Motor neuron (in vitro differentiated cells): ENCODE measurements at regions not wholly inside any gene's neighbourhood (a gene's known extent, or its start where the extent isn't known, plus 50 kb on each side); places are given as distances from the start of the nearest gene placed in this dataset.
"Not testable (repeated sequence)": the region's sequence is repeated elsewhere in the genome, so short reads cannot be mapped to it uniquely, and the experiment has no call there.

ENCODE experiments used
- ATAC-seq, 8 experiments: fragments of 200-7000 bp; cut with Tn5 transposase; replicated peaks in 6 of 8; 2 replicates each; pipeline ENCODE4 v1.8.0; 2021; ENCODE audit warnings: mild to moderate bottlenecking in 8 of 8, moderate library complexity in 8 of 8
- H3K27ac ChIP-seq, 2 donors: fragments of 250-450 bp; sonication (Bioruptor Pico); 2 replicates each; pipeline ENCODE4 v1.9.0; 2021; ENCODE audit warnings: antibody characterized with exemption in 2 of 2, mild to moderate bottlenecking in 2 of 2, moderate library complexity in 1 of 2
- H3K4me1 ChIP-seq, 2 donors: fragments of 250-450 bp; sonication (Bioruptor Pico); replicated peaks in 1 of 2; 2 replicates each; pipeline ENCODE4 v1.6.1; 2021; ENCODE audit warnings: antibody characterized with exemption in 2 of 2, mild to moderate bottlenecking in 2 of 2, moderate library complexity in 1 of 2
- H3K4me3 ChIP-seq, 5 donors: fragments of 250-450 bp; sonication (Bioruptor Pico); 2 replicates each; pipeline ENCODE4 v1.9.0; 2021; ENCODE audit warnings: antibody characterized with exemption in 5 of 5, mild to moderate bottlenecking in 5 of 5, moderate library complexity in 4 of 5
- WGBS, 10 experiments: fragments of 450-650 bp; shearing (Covaris generic); methylation state at CpG; one replicate each; pipeline ENCODE4 v1.0.0; 2022; 5-methylcytosine and 5-hydroxymethylcytosine counted together
- in situ Hi-C, 9 experiments: fragments of 400-800 bp; cut with MboI; loops; one replicate each; pipeline ENCODE4 v1.15.0; 2021; ENCODE audit warnings: low sequenced_read_pairs in 9 of 9, low pct_unique_long_range_greater_than_20kb in 2 of 9; ENCODE audit not compliant: unreplicated experiment in 9 of 9

GRCh38 chr11:37230865-37231264 is 632.8 kb upstream of the RAG2 start:
- in situ Hi-C loops, result no loop called here
- Histone ChIP-seq H3K27ac (no peak overlapping the region), H3K4me1 (no peaks in the 10 kb centered on the region), H3K4me3 (no peak overlapping the region)
- ATAC-seq, result no peak
- 0 to 100% (median 43%) methylated on average over 1 of the region's 1 CpG; no CpG with 5 or more reads in 3 of the 10 experiments for WGBS, 10 experiments

GRCh38 chr11:37223962-37224361 is 625.9 kb upstream of the RAG2 start:
- no peak overlapping the region for H3K4me3 ChIP-seq
- WGBS, 10 experiments, result 0 to 60% methylated on average over 1 of the region's 4 CpGs; no CpG with 5 or more reads in 8 of the 10 experiments
- no peaks in the 10 kb centered on the region for H3K4me1 ChIP-seq
- ATAC-seq, result no peak
- H3K27ac ChIP-seq, result no peak overlapping the region
- in situ Hi-C loops, result no loop called here

GRCh38 chr11:37203006-37203405 is 605.0 kb upstream of the RAG2 start:
- H3K4me1 ChIP-seq, result peaks cover 4 to 5% of the 10 kb centered on the region in 2 donors
- H3K4me3 ChIP-seq, result no peak overlapping the region
- in situ Hi-C loops, result no loop called here
- no peak overlapping the region for H3K27ac ChIP-seq
- no peak for ATAC-seq
- 25 to 95% (median 46%) methylated on average over 2 to 5 of the region's 5 CpGs; no CpG with 5 or more reads in 1 of the 10 experiments for WGBS, 10 experiments

- peaks cover 4 to 5% of the 10 kb centered on the region in 2 donors for H3K4me1 ChIP-seq
- no peak for ATAC-seq
- 0 to 60% (median 31%) methylated on average over 1 of the region's 1 CpG; no CpG with 5 or more reads in 6 of the 10 experiments for WGBS, 10 experiments
- in situ Hi-C loops, result no loop called here
- H3K27ac ChIP-seq, result no peak overlapping the region
- H3K4me3 ChIP-seq, result no peak overlapping the region
Observed at GRCh38 chr11:37199082-37199481, 601.0 kb upstream of the RAG2 start.

GRCh38 chr11:37184326-37184725 is 586.3 kb upstream of the RAG2 start:
- in situ Hi-C loops, result no loop called here
- H3K27ac ChIP-seq, result no peak overlapping the region
- H3K4me3 ChIP-seq, result no peak overlapping the region
- no peaks in the 10 kb centered on the region for H3K4me1 ChIP-seq
- 0 to 13% (median 0%) methylated on average over 1 of the region's 1 CpG; no CpG with 5 or more reads in 4 of the 10 experiments for WGBS, 10 experiments
- no peak for ATAC-seq

- in situ Hi-C loops, result no loop called here
- 0 to 82% (median 45%) methylated on average over 1 to 5 of the region's 5 CpGs for WGBS, 10 experiments
- ATAC-seq, result no peak
Observed at GRCh38 chr11:37182031-37182430, 584.0 kb upstream of the RAG2 start.

GRCh38 chr11:37177721-37178120 is 579.7 kb upstream of the RAG2 start:
- in situ Hi-C loops, result no loop called here
- Histone ChIP-seq H3K4me1 (no peaks in the 10 kb centered on the region), H3K4me3 (no peak overlapping the region), H3K27ac (no peak overlapping the region)
- no peak for ATAC-seq
- WGBS, 10 experiments, result 20 to 100% (median 100%) methylated on average over 1 of the region's 1 CpG; no CpG with 5 or more reads in 1 of the 10 experiments

More at GRCh38 chr11:37182031-37182430, 584.0 kb upstream of the RAG2 start:
- Histone ChIP-seq H3K27ac (no peak overlapping the region), H3K4me3 (no peak overlapping the region), H3K4me1 (no peaks in the 10 kb centered on the region)

GRCh38 chr11:37171451-37171850 is 573.4 kb upstream of the RAG2 start:
- no peak for ATAC-seq
- no peak overlapping the region for H3K27ac ChIP-seq
- WGBS, 10 experiments, result 0 to 100% (median 33%) methylated on average over 1 to 2 of the region's 2 CpGs; no CpG with 5 or more reads in 1 of the 10 experiments
- no peak overlapping the region for H3K4me3 ChIP-seq
- in situ Hi-C loops, result no loop called here
- H3K4me1 ChIP-seq, result no peaks in the 10 kb centered on the region

GRCh38 chr11:37170311-37170710 is 572.3 kb upstream of the RAG2 start:
- no peak overlapping the region for H3K4me3 ChIP-seq
- ATAC-seq, result no peak
- in situ Hi-C loops, result no loop called here
- H3K4me1 ChIP-seq, result no peaks in the 10 kb centered on the region
- H3K27ac ChIP-seq, result no peak overlapping the region

- ATAC-seq, H3K4me1 ChIP-seq, H3K4me3 ChIP-seq, in situ Hi-C loops, H3K27ac ChIP-seq: not testable (repeated sequence)
- 80 to 100% (median 80%) methylated on average over 1 of the region's 1 CpG; no CpG with 5 or more reads in 7 of the 10 experiments for WGBS, 10 experiments
Observed at GRCh38 chr11:37145434-37145833, 547.4 kb upstream of the RAG2 start.

- in situ Hi-C loops, result no loop called here
- H3K27ac ChIP-seq, result no peak overlapping the region
- ATAC-seq, result no peak
Observed at GRCh38 chr11:37142591-37142990, 544.6 kb upstream of the RAG2 start.

GRCh38 chr11:37141707-37142106 is 543.7 kb upstream of the RAG2 start:
- in situ Hi-C loops, result no loop called here
- no peak overlapping the region for H3K4me3 ChIP-seq
- whole genome bisulfite sequencing, 10 experiments, result 0 to 92% (median 74%) methylated on average over 1 to 4 of the region's 5 CpGs
- no peak overlapping the region for H3K27ac ChIP-seq
- no peaks in the 10 kb centered on the region for H3K4me1 ChIP-seq
- ATAC-seq, result no peak

More at GRCh38 chr11:37142591-37142990, 544.6 kb upstream of the RAG2 start:
- H3K4me3 ChIP-seq, result no peak overlapping the region
- no peaks in the 10 kb centered on the region for H3K4me1 ChIP-seq

- ATAC-seq, H3K4me1 ChIP-seq, H3K27ac ChIP-seq, H3K4me3 ChIP-seq, in situ Hi-C loops: not testable (repeated sequence)
- WGBS, 10 experiments, result 0 to 90% (median 50%) methylated on average over 1 to 6 of the region's 6 CpGs; no CpG with 5 or more reads in 3 of the 10 experiments
Observed at GRCh38 chr11:37135606-37136005, 537.6 kb upstream of the RAG2 start.

- ATAC-seq, result no peak
- H3K27ac ChIP-seq, result no peak overlapping the region
- H3K4me3 ChIP-seq, result no peak overlapping the region
- 0 to 75% (median 27%) methylated on average over 1 to 2 of the region's 2 CpGs; no CpG with 5 or more reads in 1 of the 10 experiments for WGBS, 10 experiments
- in situ Hi-C loops, result no loop called here
- no peaks in the 10 kb centered on the region for H3K4me1 ChIP-seq
Observed at GRCh38 chr11:37134637-37135036, 536.6 kb upstream of the RAG2 start.
